ENCODE measurements at regions not wholly inside any gene's neighbourhood (a gene's known extent, or its start where the extent isn't known, plus 50 kb on each side); places are given as distances from the start of the nearest gene placed in this dataset.

GRCh38 chr1:5708346-5709245 is 283.6 kb downstream of the NPHP4 start:
- 70% methylated on average over 15 of the region's 27 CpGs for WGBS (ENCODE audit: insufficient coverage, low coverage, low lambda C conversion rate, missing lambda C conversion rate)
- H3K9me3 ChIP-seq, result no peaks in the 10 kb centered on the region
- ATAC-seq, result no peak
- no peak overlapping the region for H3K27ac ChIP-seq
- intact Hi-C loops (cut with DNase I), result no loop called here
- no peak for DNase-seq
- no peaks in the 10 kb centered on the region for H3K27me3 ChIP-seq
- H3K4me3 ChIP-seq, result no peak overlapping the region
- TF ChIP-seq POLR2A (IDR thresholded peaks at IDR 0.05), result no peak
- TF ChIP-seq, protein P1, sequence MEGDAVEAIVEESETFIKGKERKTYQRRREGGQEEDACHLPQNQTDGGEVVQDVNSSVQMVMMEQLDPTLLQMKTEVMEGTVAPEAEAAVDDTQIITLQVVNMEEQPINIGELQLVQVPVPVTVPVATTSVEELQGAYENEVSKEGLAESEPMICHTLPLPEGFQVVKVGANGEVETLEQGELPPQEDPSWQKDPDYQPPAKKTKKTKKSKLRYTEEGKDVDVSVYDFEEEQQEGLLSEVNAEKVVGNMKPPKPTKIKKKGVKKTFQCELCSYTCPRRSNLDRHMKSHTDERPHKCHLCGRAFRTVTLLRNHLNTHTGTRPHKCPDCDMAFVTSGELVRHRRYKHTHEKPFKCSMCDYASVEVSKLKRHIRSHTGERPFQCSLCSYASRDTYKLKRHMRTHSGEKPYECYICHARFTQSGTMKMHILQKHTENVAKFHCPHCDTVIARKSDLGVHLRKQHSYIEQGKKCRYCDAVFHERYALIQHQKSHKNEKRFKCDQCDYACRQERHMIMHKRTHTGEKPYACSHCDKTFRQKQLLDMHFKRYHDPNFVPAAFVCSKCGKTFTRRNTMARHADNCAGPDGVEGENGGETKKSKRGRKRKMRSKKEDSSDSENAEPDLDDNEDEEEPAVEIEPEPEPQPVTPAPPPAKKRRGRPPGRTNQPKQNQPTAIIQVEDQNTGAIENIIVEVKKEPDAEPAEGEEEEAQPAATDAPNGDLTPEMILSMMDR (IDR thresholded peaks at IDR 0.05), result no peak
- H3K36me3 ChIP-seq, result no peaks in the 10 kb centered on the region
- no peaks in the 10 kb centered on the region for H3K4me1 ChIP-seq

DNA sequence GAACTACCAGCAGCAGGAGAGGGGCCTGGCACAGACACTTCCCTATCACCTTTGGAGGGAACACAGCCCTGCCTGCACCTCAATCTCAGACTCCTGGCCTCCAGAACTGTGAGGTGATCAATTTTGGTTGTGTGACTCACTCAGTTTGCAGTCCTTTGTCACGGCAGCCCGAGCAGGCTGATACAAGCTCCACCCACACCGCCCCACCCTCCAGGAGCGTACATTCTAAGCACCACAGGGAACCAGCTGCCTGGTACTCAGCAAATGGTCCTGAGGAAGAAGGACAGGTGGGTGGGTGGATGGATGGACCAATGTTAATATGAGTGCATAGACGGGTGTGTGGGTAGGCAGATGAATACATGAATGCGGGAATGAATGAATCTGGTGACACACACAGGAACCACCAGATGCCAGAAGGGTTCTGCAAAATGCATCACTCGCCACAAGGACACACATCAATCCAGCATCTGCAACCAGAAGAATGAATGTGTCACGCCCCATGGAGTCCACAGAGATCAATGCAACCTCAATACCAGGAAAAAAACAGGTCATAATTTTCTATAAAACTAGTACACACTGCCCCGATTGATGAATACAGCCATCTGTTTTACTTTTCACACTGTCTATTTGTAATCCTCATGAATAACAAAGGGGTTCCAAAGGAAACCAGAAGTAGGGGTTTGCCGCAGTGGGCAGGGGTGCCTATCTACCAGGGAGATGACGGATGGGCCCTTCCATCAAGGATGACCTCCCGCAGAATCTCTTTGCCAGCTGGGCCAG is 284.5 kb downstream of the NPHP4 start:
- intact Hi-C loops (cut with DNase I), result no loop called here
- Histone ChIP-seq H3K4me1 (no peaks in the 10 kb centered on the region), H3K27me3 (no peaks in the 10 kb centered on the region), H3K9me3 (no peaks in the 10 kb centered on the region), H3K4me3 (no peak overlapping the region), H3K27ac (no peak overlapping the region), H3K36me3 (no peaks in the 10 kb centered on the region)
- 73% methylated on average over 8 of the region's 12 CpGs for WGBS (ENCODE audit: insufficient coverage, low coverage, low lambda C conversion rate, missing lambda C conversion rate)
- ATAC-seq (no peak), DNase-seq (no peak)
- TF ChIP-seq, protein P1 (IDR thresholded peaks at IDR 0.05), result no peak
- no peak for TF ChIP-seq POLR2A (IDR thresholded peaks at IDR 0.05)

- no peak for DNase-seq
- H3K27me3 ChIP-seq, result no peaks in the 10 kb centered on the region
- 54% methylated on average over 2 of the region's 5 CpGs for WGBS (ENCODE audit: insufficient coverage, low coverage, low lambda C conversion rate, missing lambda C conversion rate)
- no peak for TF ChIP-seq POLR2A (IDR thresholded peaks at IDR 0.05)
- TF ChIP-seq, protein P1 (IDR thresholded peaks at IDR 0.05), result no peak
- no peaks in the 10 kb centered on the region for H3K36me3 ChIP-seq
- H3K27ac ChIP-seq, result no peak overlapping the region
- H3K4me1 ChIP-seq, result no peaks in the 10 kb centered on the region
- intact Hi-C loops (cut with DNase I), result no loop called here
- H3K4me3 ChIP-seq, result no peak overlapping the region
- no peaks in the 10 kb centered on the region for H3K9me3 ChIP-seq
- no peak for ATAC-seq
Measured at GRCh38 chr1:5706239-5706638, 286.0 kb downstream of the NPHP4 start.

- intact Hi-C loops (cut with DNase I), result no loop called here
Measured at GRCh38 chr1:5705751-5706150, 286.5 kb downstream of the NPHP4 start.

More at GRCh38 chr1:5705751-5706150, 286.5 kb downstream of the NPHP4 start:
- TF ChIP-seq, protein P1 (IDR thresholded peaks at IDR 0.05), result no peak
- TF ChIP-seq POLR2A (IDR thresholded peaks at IDR 0.05), result no peak
- no peaks in the 10 kb centered on the region for H3K9me3 ChIP-seq
- DNase-seq (no peak), ATAC-seq (peak in 1 of 4 donors; percentile 10)
- no peak overlapping the region for H3K27ac ChIP-seq
- no peaks in the 10 kb centered on the region for H3K27me3 ChIP-seq
- H3K36me3 ChIP-seq, result no peaks in the 10 kb centered on the region
- 67% methylated on average over 10 of the region's 10 CpGs for WGBS (ENCODE audit: insufficient coverage, low coverage, low lambda C conversion rate, missing lambda C conversion rate)
- H3K4me1 ChIP-seq, result no peaks in the 10 kb centered on the region
- no peak overlapping the region for H3K4me3 ChIP-seq

All from right lobe of liver (tissue), 6 donors.